ENCODE measurements at regions not wholly inside any gene's neighbourhood (a gene's known extent, or its start where the extent isn't known, plus 50 kb on each side); places are given as distances from the start of the nearest gene placed in this dataset.

- DNase-seq: no peak
- intact Hi-C loops (cut with DNase I): no loop called here
Observed at GRCh38 chr5:135706474-135706873, 127.7 kb upstream of the CXCL14 start.

GRCh38 chr5:135705941-135706466 lies 127.2 kb upstream of the CXCL14 start:
- intact Hi-C loops (cut with DNase I): no loop called here

GRCh38 chr5:135705141-135705631 lies 126.4 kb upstream of the CXCL14 start:
- intact Hi-C loops (cut with DNase I): no loop called here
- DNase-seq: no peak

More at GRCh38 chr5:135705941-135706466, 127.2 kb upstream of the CXCL14 start:
- no peak for DNase-seq

GRCh38 chr5:135704616-135705015 lies 125.8 kb upstream of the CXCL14 start:
- intact Hi-C loops (cut with DNase I): no loop called here
- DNase-seq: no peak

- intact Hi-C loops (cut with DNase I): no loop called here
- DNase-seq: peak in 1 of 42 donors; percentile 32
Observed at GRCh38 chr5:135703016-135703550, 124.3 kb upstream of the CXCL14 start.

GRCh38 chr5:135702191-135702590 lies 123.4 kb upstream of the CXCL14 start:
- DNase-seq: no peak

GRCh38 chr5:135700731-135701130 lies 121.9 kb upstream of the CXCL14 start:
- DNase-seq: peak in 2 of 42 donors; percentile 17 to 33
- intact Hi-C loops (cut with DNase I): no loop called here

More at GRCh38 chr5:135702191-135702590, 123.4 kb upstream of the CXCL14 start:
- intact Hi-C loops (cut with DNase I): no loop called here

GRCh38 chr5:135697959-135698345 lies 119.2 kb upstream of the CXCL14 start:
- intact Hi-C loops (cut with DNase I): no loop called here
- peak in 1 of 42 donors; percentile 1 for DNase-seq

GRCh38 chr5:135697251-135697958 lies 118.6 kb upstream of the CXCL14 start:
- intact Hi-C loops (cut with DNase I): no loop called here
- peak in 1 of 42 donors; percentile 8 for DNase-seq

- no peak for DNase-seq
- intact Hi-C loops (cut with DNase I): no loop called here
Observed at GRCh38 chr5:135696317-135696716, 117.5 kb upstream of the CXCL14 start.

- no peak for DNase-seq
- intact Hi-C loops (cut with DNase I): no loop called here
Observed at GRCh38 chr5:135695656-135696313, 117.0 kb upstream of the CXCL14 start.

GRCh38 chr5:135694906-135695305 lies 116.1 kb upstream of the CXCL14 start:
- intact Hi-C loops (cut with DNase I): no loop called here
- no peak for DNase-seq

GRCh38 chr5:135694012-135694411 lies 115.2 kb upstream of the CXCL14 start:
- intact Hi-C loops (cut with DNase I): no loop called here
- no peak for DNase-seq

GRCh38 chr5:135693371-135693955 lies 114.7 kb upstream of the CXCL14 start:
- intact Hi-C loops (cut with DNase I): no loop called here
- DNase-seq: no peak

- DNase-seq: no peak
- intact Hi-C loops (cut with DNase I): no loop called here
Observed at GRCh38 chr5:135691044-135691443, 112.3 kb upstream of the CXCL14 start.

GRCh38 chr5:135690466-135690865 lies 111.7 kb upstream of the CXCL14 start:
- DNase-seq: no peak
- intact Hi-C loops (cut with DNase I): no loop called here

GRCh38 chr5:135689506-135689905 lies 110.7 kb upstream of the CXCL14 start:
- no peak for DNase-seq
- intact Hi-C loops (cut with DNase I): no loop called here

- no peak for DNase-seq
- intact Hi-C loops (cut with DNase I): no loop called here
Observed at GRCh38 chr5:135688385-135688784, 109.6 kb upstream of the CXCL14 start.

- no peak for DNase-seq
- intact Hi-C loops (cut with DNase I): no loop called here
Observed at GRCh38 chr5:135683189-135683588, 104.4 kb upstream of the CXCL14 start.

GRCh38 chr5:135680713-135681112 lies 101.9 kb upstream of the CXCL14 start:
- no peak for DNase-seq
- intact Hi-C loops (cut with DNase I): no loop called here
